ENCODE measurements at regions not wholly inside any gene's neighbourhood (a gene's known extent, or its start where the extent isn't known, plus 50 kb on each side); places are given as distances from the start of the nearest gene placed in this dataset.

GRCh38 chr2:203803053-203803429 lies 64.5 kb upstream of the CTLA4 start:
- TF ChIP-seq POLR2A (IDR thresholded peaks at IDR 0.05; ENCODE audit: low read length): no peak
- no peak for TF ChIP-seq GATA1 (IDR thresholded peaks at IDR 0.05; ENCODE audit: low read depth, low read length)
